GM18526 (cell line): ENCODE measurements at regions not wholly inside any gene's neighbourhood (a gene's known extent, or its start where the extent isn't known, plus 50 kb on each side); places are given as distances from the start of the nearest gene placed in this dataset.

Source experiments
- POLR2A ChIP-seq: IDR thresholded peaks from 3 replicates; pipeline ENCODE4 v1.6.1; 2011; ENCODE audit not compliant: insufficient read length; ENCODE audit errors: extremely low read depth

- TF ChIP-seq POLR2A = no peak
Measured at GRCh38 chr2:60313470-60314172, 239.8 kb downstream of the BCL11A start.

- no peak for TF ChIP-seq POLR2A
Measured at GRCh38 chr2:60312618-60313017, 240.8 kb downstream of the BCL11A start.

GRCh38 chr2:60311524-60311923 lies 241.9 kb downstream of the BCL11A start:
- TF ChIP-seq POLR2A = no peak

GRCh38 chr2:60309941-60310660 lies 243.4 kb downstream of the BCL11A start:
- no peak for TF ChIP-seq POLR2A

- TF ChIP-seq POLR2A = no peak
Measured at GRCh38 chr2:60309336-60309735, 244.1 kb downstream of the BCL11A start.

- TF ChIP-seq POLR2A = no peak
Measured at GRCh38 chr2:60306267-60306861, 247.1 kb downstream of the BCL11A start.

- TF ChIP-seq POLR2A = no peak
Measured at GRCh38 chr2:60303680-60304079, 249.8 kb downstream of the BCL11A start.

- TF ChIP-seq POLR2A = no peak
Measured at GRCh38 chr2:60302377-60303126, 250.9 kb downstream of the BCL11A start.

- no peak for TF ChIP-seq POLR2A
Measured at GRCh38 chr2:60301726-60302125, 251.7 kb downstream of the BCL11A start.

- no peak for TF ChIP-seq POLR2A
Measured at GRCh38 chr2:60299179-60299578, 254.3 kb downstream of the BCL11A start.

GRCh38 chr2:60298006-60298696 lies 255.3 kb downstream of the BCL11A start:
- TF ChIP-seq POLR2A = no peak

GRCh38 chr2:60297296-60298005 lies 256.0 kb downstream of the BCL11A start:
- no peak for TF ChIP-seq POLR2A

GRCh38 chr2:60296219-60296955 lies 257.1 kb downstream of the BCL11A start:
- no peak for TF ChIP-seq POLR2A

- no peak for TF ChIP-seq POLR2A
Measured at GRCh38 chr2:60295636-60295962, 257.9 kb downstream of the BCL11A start.
